GM12891 (cell line): ENCODE measurements at regions not wholly inside any gene's neighbourhood (a gene's known extent, or its start where the extent isn't known, plus 50 kb on each side); places are given as distances from the start of the nearest gene placed in this dataset.

ENCODE experiments used
- DNase-seq: peaks from one replicate; pipeline ENCODE4 v3.0.0; 2011; ENCODE audit warnings: low spot score; ENCODE audit not compliant: insufficient read length
- FAIRE-seq: peaks from 2 replicates; lab custom pipeline; 2011; peaks lifted over from hg19 to GRCh38; lab: Jason Lieb, UNC
- PAX5 ChIP-seq: IDR thresholded peaks from 2 replicates; pipeline ENCODE4 v1.6.1; 2011; ENCODE audit warnings: low read length, moderate library complexity, mild to moderate bottlenecking; ENCODE audit not compliant: insufficient read depth, severe bottlenecking
- POLR2A ChIP-seq: IDR thresholded peaks from 2 replicates; pipeline ENCODE4 v1.6.1; 2011; ENCODE audit warnings: low read depth, low read length, control low read depth
- POLR2AphosphoS5 ChIP-seq: IDR thresholded peaks from 2 replicates; pipeline ENCODE4 v1.6.1; 2011; ENCODE audit warnings: low read depth, low read length, control low read depth
- POU2F2 ChIP-seq: IDR thresholded peaks from 2 replicates; pipeline ENCODE4 v1.6.1; 2011; ENCODE audit warnings: low read depth, mild to moderate bottlenecking, control low read depth, low read length, moderate library complexity
- SPI1 ChIP-seq: IDR thresholded peaks from 2 replicates; pipeline ENCODE4 v1.6.1; 2011; ENCODE audit warnings: low read depth, low read length, control low read depth
- TAF1 ChIP-seq: IDR thresholded peaks from 2 replicates; pipeline ENCODE4 v1.6.1; 2011; ENCODE audit warnings: low read depth, low read length, control low read depth

DNA sequence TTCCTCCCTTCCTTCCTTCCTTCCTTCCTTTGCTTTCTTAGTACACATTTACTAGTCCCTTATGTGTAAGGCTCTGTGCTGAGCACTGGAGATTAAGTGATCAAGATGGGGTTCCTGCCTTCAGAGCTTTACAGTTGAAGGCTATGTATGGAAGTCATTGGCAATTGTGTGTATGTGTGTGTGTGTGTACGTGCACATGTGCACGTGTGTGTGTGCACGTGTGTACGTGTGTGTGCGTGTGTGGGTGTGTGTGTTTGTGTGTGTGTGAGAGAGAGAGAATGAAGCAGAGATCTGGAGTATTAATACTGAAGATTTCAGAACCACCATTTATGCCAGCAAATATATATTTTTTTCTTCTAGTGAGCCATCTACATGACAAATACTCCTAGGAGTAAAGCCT is 184.9 kb upstream of the NFIB start:
- no peak for DNase-seq
- FAIRE-seq: no peak
- no peak for TF ChIP-seq SPI1
- TF ChIP-seq POLR2A: no peak
- no peak for TF ChIP-seq TAF1
- TF ChIP-seq POLR2AphosphoS5: no peak
- no peak for TF ChIP-seq POU2F2
- TF ChIP-seq PAX5: no peak

DNA sequence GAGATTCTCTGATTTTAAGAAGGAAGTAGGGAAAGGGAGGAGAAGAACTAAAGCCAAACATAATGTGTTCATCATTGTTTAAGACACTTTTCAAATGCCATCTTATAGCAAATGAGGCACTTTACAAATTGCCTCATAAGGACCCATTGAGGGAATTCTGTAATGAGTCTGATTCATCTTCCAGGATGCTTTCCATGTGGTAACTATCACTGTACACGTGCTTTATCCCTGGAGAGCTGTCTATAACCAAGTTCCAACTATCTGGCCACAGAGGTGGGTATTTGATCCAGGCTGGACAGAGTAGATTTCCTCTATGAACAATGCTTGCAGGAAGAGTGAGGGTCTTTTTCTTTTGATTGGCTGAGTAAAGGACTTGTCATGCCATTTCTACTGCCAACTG is 183.5 kb upstream of the NFIB start:
- no peak for DNase-seq
- no peak for FAIRE-seq
- TF ChIP-seq POU2F2: no peak

DNA sequence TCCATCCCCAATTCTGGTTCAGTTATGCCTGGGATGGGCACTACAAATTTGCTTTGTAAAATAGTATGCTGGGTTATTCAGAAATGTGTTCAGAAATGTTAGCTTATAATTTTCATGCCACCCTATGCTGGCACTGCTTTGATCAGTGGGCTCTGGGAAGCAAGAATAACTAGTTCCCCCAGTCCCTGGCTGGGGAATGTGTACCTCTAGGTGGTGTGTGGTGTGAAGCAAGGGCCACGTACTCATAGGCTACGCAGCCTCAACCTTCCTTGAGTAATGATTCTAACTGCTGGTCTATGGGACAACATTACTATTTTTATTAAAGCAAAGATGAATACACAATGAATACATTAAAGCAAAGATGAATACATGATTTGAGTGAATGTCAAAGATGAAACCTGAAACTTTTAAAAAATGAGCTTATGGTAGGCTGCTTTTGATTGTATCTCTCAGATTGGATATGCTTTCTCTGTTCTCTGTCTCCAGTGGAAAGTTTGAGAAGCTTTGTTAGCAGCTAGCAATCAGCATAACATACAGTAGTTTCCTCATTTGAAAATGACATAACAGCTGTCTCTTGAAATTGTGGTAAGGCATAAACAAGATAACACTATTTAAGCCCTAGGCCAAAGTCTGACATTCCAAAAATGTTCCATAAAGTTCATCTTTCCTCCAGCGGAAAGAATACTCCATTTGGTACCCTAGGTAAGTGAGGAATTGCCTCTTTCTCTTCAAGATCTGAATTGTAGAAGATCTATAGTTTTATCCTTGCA is 174.7 kb upstream of the NFIB start:
- TF ChIP-seq POLR2A (no peak), TAF1 (no peak), POLR2AphosphoS5 (no peak), PAX5 (no peak), POU2F2 (no peak), SPI1 (no peak)
- DNase-seq (no peak), FAIRE-seq (no peak)

DNA sequence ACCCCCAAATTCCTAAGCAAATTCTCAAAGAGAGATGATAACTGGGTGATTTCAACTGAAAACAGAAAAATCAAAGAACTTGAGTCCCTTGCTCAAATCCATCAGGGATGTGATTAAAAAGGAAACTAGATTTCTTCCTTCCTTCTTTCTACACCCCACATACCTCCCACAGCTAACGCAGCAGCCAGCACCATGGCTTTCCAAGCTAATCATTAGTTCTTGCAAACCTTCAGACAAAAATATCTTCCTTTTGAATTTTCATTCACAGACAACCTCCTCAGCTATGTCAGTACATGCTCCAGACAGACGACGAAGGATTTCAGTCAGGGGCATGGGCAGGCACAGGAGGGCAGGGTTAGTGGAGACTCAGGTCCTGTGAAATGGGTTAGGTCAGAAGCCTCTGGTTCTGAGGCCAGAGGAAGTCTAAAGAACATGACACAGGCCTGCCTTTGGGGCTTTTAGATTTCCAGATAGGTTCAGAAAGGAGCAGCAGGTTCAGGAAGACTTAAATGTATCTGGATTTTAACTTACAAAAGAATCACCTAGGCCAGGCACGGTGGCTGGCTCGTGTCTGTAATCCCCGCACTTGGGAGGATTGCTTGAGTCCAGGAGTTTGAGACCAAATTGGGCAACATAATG is 173.7 kb upstream of the NFIB start:
- TF ChIP-seq TAF1 (no peak), POU2F2 (no peak), PAX5 (no peak), SPI1 (no peak)
- DNase-seq (no peak), FAIRE-seq (no peak)

DNA sequence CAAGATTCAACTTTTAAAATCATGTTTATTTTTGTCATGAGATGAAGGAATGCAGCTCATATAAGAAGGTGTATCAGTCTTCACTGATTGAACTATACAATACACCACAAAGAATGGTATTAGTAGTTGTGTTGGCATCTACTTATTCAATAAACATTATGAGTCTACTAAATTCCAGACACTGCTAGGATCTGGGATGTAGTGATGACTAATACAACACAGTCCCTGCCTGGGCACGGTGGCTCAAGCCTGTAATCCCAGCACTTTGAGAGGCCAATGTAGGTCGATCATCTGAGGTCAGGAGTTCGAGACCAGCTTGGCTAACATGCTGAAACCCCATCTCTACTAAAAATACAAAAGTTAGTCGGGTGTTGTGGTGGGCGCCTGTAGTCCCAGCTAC is 171.4 kb upstream of the NFIB start:
- FAIRE-seq: no peak
- TF ChIP-seq PAX5 (no peak), POLR2AphosphoS5 (no peak), TAF1 (no peak), POLR2A (no peak), SPI1 (no peak), POU2F2 (no peak)
- DNase-seq: no peak

DNA sequence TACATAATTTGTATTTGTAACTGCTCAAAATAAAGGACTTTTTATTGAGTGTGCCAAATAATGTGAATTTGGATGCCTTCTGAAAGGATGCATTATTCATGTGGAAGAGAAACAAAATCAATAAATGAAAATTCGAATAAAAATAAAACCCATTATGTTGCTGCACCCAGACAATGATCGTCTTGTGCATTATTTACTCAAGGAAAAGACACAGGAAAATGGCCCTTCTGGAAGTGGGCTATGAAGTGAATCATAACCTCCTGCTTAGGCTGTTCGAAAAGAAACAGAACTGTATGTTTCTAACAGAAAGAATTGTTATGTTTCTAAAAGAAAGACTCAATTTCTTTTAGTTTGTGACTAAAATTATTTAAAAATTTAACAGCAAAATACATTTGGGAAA is 168.9 kb upstream of the NFIB start:
- DNase-seq (no peak), FAIRE-seq (no peak)
- TF ChIP-seq SPI1 (no peak), PAX5 (no peak), POLR2AphosphoS5 (no peak), POLR2A (no peak)

DNA sequence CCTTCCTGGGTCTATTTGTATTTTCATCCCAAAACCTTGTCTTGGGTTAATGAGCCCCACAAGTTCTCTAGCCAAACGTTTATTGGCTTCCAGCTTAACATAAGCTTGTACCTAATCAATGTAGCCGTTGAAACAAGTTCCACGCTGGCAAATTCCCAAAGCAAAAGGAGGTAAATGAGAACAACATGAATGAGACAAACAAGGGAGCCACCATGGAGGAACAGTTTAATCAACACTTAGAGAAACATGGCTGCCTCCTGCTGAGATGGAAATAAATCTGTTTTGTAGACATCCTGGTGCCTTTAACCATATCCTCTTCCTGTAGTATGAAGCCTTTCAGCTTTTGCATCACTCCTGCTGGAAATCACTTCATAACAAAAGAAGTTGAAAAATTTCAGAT is 166.6 kb upstream of the NFIB start:
- TF ChIP-seq POLR2AphosphoS5: no peak
- TF ChIP-seq POLR2A: no peak
- FAIRE-seq (no peak), DNase-seq (no peak)

DNA sequence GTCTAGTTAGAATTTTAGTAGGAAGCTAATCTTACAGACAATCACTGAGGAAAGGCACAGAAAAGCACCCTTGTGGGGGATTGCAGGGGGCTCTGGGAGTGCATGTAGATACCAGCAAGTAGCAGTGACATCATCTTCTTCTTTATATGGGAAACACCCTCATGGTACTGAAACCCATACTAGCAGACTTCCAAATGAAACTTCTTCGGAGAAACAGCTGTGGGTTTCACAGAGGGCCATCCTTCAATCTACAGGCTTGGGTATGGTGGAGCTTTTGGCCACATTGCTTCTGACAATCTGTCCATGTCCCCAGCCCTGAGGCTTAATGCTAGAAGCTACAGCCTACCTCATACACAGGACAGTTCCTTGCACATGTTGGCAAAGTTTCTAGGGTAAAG is 165.2 kb upstream of the NFIB start:
- TF ChIP-seq POLR2AphosphoS5 (no peak), TAF1 (no peak), POLR2A (no peak), PAX5 (no peak), POU2F2 (no peak), SPI1 (no peak)
- no peak for FAIRE-seq
- DNase-seq: no peak

DNA sequence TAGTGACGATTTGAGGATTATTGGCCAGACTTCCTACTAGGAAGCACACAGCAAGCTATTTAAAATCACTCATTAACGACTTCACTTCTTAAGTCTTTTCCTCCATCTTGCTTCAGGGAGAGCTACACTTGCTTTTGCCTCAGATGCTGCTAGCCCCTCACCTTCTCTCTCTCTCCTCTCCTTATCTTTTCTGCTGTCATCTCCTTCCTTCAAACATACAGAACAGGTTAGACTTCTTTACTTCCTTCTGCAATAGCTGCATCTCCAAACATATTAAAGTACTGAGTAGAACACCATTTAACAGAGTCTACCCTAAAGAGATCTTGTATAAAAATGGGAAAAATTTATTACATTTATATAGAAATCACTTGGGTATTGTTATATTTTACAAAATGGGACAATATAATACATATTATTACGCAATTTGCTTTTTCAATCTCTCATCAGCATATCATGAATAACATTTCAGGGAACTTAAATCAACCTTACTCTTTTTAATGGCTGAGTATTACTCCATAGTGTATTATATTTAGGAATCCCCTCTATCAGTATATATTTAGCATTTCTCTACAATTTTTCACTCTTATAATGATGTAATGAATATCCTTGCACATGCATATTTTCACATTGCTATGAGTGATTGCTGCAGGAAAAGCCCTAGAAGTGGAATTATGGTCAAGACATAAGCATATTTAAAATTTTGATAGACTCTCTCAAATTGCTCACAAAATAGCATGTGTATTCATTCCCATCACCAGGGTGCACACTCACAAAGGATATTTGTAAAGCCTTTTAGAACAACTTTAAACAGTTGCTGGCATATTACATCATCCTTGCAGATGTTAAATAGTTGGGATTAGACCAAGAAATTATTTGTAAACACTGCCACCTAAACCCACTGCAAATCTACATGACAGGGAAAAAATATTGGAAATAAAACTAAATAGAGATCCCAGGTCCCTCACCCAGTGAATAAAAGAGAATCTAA is 164.5 kb upstream of the NFIB start:
- no peak for FAIRE-seq
- no peak for DNase-seq
- TF ChIP-seq POU2F2: no peak
- TF ChIP-seq SPI1: no peak
- no peak for TF ChIP-seq POLR2AphosphoS5
- no peak for TF ChIP-seq POLR2A
- no peak for TF ChIP-seq TAF1
- TF ChIP-seq PAX5: no peak
